HG03439 (cell line): ENCODE measurements at regions not wholly inside any gene's neighbourhood (a gene's known extent, or its start where the extent isn't known, plus 50 kb on each side); places are given as distances from the start of the nearest gene placed in this dataset.
"Not testable (repeated sequence)": the region's sequence is repeated elsewhere in the genome, so short reads cannot be mapped to it uniquely, and the experiment has no call there.

Experiments
- ATAC-seq: cut with Tn5 transposase; IDR thresholded peaks from one replicate; pipeline ENCODE4 v1.9.1; 2021; ENCODE audit warnings: mild to moderate bottlenecking, moderate library complexity; ENCODE audit not compliant: unreplicated experiment

GRCh38 chr2:111250448-111251030 lies 129.8 kb downstream of the BCL2L11 start:
- ATAC-seq = no peak

DNA sequence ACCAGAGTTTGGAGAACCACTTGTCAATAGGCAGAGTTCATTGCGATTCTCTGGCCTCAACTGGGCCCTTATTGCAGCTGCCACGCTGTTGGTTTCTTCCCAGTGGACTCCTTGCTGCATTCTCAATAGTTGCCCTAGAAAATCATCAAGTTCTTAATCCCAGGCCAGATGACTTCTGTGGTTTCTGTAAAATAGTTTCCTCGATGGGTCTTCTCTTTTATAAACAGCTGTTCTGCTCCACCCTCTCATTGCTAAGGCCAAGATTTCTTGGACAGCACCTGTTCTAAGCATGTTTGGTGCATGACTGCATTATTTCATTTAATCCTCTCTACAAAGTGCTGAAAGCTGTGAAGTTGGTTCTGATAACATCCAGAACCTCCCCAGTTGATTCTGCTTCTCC lies 131.0 kb downstream of the BCL2L11 start:
- ATAC-seq = no peak

DNA sequence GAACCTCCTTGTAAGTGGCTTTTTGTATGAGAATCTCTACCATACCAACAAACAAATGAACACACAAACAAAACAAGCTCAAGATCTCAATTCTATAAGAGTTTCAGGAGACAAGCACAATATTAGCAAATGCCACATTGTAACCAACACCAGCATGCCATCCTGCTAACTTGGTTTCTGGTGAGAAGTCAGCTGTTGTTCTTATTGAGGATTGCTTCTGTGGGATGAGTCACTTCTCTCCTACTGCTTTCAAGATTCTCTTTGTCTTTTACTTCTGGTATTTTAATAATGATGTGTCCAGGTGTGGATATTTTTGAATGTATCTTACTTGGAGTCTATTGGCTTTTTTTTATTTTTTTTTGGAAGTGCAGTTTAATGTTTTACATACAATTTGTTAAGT lies 131.7 kb downstream of the BCL2L11 start:
- ATAC-seq = no peak

GRCh38 chr2:111254916-111255315 lies 134.2 kb downstream of the BCL2L11 start:
- not testable (repeated sequence) for ATAC-seq

- ATAC-seq = not testable (repeated sequence)
These were observed 135.9 kb downstream of the BCL2L11 start for GRCh38 chr2:111256628-111257027.

DNA sequence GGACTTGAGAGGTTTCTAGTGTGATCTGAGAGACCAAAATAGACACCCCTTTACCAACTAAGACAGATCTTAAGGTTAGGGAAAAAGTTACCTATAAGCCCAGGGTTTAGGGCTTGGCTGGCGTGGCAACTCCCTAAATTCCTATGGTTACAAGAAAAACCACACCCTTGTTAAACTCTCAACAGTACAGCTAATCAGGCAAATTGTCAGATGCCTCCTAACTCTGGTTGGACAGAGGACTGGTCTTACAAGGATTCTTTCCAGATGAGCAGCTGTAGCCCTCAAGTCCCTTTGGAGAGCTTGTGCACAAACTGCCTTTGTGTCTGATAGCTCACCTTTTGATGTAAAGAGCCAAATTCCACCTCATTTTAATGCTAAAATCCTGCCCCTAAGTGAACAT lies 136.9 kb downstream of the BCL2L11 start:
- not testable (repeated sequence) for ATAC-seq

DNA sequence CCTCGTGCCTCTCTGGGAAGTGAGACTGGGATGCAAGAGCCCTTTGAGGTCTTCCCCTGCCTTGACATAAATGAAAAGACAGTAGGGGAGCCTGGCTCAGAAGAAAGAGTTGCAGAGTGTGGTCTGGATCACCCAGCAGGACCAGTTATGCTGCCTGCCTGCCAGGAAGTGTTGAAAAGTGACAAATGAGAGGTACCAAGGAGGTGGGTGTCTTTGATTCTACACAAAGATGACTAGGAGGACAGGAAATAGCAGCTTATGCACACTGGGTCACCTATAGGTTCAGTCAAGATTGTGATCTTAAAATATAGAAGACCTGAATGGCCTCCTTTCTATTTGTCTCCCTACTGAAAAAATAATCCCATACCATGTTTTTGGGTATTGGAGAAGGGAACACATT lies 137.6 kb downstream of the BCL2L11 start:
- ATAC-seq = not testable (repeated sequence)

- ATAC-seq = not testable (repeated sequence)
These were observed 142.1 kb downstream of the BCL2L11 start for GRCh38 chr2:111262627-111263379.

DNA sequence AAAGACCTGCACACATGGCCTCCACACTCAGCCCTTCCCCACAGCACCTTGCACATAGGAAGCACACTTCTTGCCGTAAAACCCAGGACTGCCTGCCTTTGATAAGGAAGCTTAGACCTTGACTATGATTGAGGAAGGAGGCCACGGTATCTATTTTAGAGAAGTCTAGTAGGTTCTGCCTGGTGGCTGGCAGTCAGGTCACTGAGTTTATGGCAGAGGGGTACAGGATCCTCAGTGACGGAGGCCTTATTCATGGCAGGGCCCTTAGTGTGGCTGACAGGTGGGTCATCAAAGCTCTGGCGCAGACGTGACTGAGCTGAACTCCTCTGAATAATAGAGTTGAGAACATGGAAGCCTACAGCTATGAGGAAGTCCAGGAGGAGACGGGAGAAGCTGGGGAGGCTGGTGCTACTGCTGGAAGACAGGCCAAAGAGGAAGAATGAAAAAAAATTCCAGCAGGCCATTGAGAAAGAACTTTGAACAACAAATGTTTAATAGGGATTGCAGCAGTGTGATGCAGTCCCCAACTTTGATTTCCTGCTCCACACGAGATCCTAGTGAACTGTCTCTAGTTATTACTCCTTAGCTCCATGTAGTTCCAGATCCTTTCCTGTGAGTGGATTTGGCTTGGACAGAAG lies 142.8 kb downstream of the BCL2L11 start:
- ATAC-seq = not testable (repeated sequence)

GRCh38 chr2:111264956-111265355 lies 144.2 kb downstream of the BCL2L11 start:
- ATAC-seq = not testable (repeated sequence)

DNA sequence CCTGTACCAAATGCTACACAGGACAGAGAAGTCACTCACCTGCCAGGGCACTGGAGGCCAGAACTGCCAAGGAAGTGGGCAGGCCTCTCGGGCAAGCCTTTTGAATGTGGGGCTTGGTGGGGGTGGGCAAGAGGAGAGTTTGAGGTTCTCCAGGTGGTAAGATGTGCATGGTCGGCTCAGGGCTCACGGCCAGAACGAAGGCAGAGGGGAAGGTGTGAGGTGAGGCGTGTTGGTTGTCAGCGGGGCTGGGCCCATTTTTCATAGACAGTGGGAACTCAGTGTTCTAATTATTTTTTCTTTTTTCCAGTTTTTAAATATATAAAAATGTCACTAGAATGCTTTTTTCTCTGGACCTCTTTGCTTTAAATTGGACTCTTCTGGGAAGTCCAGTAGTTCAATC lies 145.8 kb downstream of the BCL2L11 start:
- not testable (repeated sequence) for ATAC-seq

- not testable (repeated sequence) for ATAC-seq
These were observed 146.3 kb downstream of the BCL2L11 start for GRCh38 chr2:111267038-111267437.

GRCh38 chr2:111269761-111270323 lies 149.1 kb downstream of the BCL2L11 start:
- not testable (repeated sequence) for ATAC-seq

GRCh38 chr2:111270569-111270968 lies 149.9 kb downstream of the BCL2L11 start:
- not testable (repeated sequence) for ATAC-seq

- ATAC-seq = not testable (repeated sequence)
These were observed 151.1 kb downstream of the BCL2L11 start for GRCh38 chr2:111271647-111272304.

DNA sequence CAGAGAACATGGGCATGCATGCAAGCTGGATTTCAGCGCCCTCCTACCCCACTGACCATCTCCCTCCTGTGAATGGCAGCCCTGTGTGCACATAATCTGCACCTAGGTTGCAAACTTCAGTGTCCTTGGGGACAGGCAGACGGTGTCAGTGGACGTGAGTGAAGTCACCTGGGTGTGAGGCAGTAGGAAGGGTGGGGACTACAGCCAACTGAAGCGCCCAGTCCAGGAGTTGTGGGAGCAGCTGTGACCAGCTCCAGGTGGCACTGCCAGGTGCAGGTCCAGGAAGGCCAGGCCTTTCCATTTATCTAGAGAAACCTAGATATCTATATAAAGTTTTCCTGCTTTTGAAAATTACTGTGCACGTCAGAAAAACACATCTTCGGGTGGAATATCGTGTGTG lies 152.3 kb downstream of the BCL2L11 start:
- not testable (repeated sequence) for ATAC-seq

DNA sequence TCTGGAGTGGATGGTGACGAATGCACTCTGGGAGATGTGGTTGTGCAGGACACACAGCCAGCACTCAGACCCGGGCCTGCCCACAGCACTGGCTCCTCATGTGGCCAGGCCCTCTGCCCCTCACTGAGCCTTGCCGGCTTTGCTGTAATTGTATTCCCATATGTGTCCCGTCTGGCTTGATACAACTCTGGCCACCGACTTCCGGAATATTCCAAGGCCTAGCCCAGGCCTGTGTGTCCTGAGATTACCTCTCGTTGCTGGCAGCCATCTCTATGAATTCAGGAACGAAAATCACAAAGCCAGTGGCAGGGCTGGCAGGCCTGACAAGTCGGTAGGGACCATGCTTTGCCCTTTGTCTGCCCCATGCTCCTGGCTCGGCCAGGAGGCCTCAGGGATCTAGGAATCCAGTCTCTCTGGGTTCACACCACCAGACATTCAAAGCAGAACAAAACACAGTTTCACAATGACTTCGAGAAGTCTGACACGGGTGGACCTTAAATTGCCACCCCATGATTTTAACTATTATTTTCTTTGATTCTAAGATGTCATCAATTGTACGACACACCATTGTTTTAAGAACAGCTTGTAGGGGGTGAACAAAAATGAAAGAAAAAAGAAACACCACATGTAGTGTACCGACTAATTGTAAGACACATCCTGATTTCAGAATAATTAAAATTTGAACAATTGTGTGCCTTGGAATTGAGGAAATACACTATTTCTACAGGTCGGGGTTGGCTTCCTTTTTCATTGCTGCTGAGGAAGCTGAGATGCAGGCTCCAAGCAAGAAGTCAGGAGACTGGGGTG lies 154.5 kb downstream of the BCL2L11 start:
- ATAC-seq = not testable (repeated sequence)

DNA sequence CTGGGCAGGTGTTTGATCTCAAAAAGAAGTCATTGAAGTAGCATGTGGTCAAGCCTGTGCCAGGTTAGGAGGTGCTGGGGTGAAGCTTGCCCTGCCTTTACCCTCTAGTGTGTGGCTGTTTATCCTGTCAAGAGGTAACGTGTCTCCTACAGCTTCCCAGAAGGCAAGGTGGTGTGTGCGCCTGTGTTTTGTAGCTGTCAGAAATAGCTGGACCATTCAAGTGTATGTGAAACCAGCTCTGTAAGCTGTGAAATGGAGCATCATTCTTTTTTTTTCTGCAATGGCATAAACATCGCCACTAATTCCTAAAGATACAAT lies 155.1 kb downstream of the BCL2L11 start:
- ATAC-seq = not testable (repeated sequence)

GRCh38 chr2:111278133-111278532 lies 157.4 kb downstream of the BCL2L11 start:
- ATAC-seq = not testable (repeated sequence)

DNA sequence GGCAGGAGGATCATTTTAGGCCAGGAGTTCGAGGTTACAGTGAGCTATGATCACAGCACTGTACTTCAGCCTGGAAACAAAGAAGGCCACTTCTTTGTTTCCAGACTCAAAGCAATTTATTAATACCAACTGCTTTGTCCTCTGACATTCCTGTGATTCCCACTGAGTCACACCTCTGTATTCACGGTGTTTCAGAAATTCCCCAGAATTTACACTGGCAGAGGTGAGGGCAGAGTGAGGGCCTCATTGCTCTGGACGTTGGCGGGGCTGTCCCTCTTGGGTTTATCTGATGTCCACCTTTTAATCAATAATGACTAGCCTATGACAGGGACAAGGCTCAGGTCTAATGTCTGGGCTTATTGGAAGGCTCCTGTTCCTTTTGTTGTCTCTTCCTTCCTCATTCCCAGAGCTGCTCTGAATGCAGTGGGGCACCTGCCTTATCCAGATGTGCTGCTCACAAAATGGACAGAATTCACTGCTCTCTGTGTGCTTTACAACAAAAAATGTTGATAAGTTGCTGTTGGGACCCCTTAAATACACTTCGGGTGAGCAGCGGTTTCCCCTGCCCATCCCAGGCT lies 160.1 kb downstream of the BCL2L11 start:
- not testable (repeated sequence) for ATAC-seq
